Astrocyte (in vitro differentiated cells and primary cell): ENCODE measurements at regions not wholly inside any gene's neighbourhood (a gene's known extent, or its start where the extent isn't known, plus 50 kb on each side); places are given as distances from the start of the nearest gene placed in this dataset.
A peak's percentile ranks its signal among the peaks of the same experiment; 100 is the strongest.

Experiments used
- DNase-seq: peaks from one replicate; pipeline ENCODE4 v3.0.0-alpha.2; 2010; ENCODE audit warnings: low read depth
- FAIRE-seq: peaks from 2 replicates; lab custom pipeline; 2011; peaks lifted over from hg19 to GRCh38; lab: Jason Lieb, UNC
- H2AFZ ChIP-seq: 2 replicates; pipeline ENCODE4 v1.6.0; 2012; ENCODE audit warnings: low read depth, low read length, inconsistent platforms
- H3K27ac ChIP-seq: 2 replicates; pipeline ENCODE4 v1.5.1; 2011; ENCODE audit warnings: low read depth, low read length, inconsistent platforms
- H3K27me3 ChIP-seq: 2 replicates; pipeline ENCODE4 v1.6.0; 2011; ENCODE audit warnings: low read length, inconsistent platforms; ENCODE audit not compliant: insufficient read depth
- H3K36me3 ChIP-seq: 2 replicates; pipeline ENCODE4 v1.5.1; 2011; ENCODE audit warnings: low read length, inconsistent platforms; ENCODE audit not compliant: insufficient read depth
- H3K4me1 ChIP-seq: 2 replicates; pipeline ENCODE4 v1.5.1; 2011; ENCODE audit warnings: low read length, inconsistent platforms; ENCODE audit not compliant: insufficient read depth
- H3K4me2 ChIP-seq: 2 replicates; pipeline ENCODE4 v1.6.0; 2012; ENCODE audit warnings: low read length, inconsistent platforms
- H3K4me3 ChIP-seq: 2 replicates; pipeline ENCODE4 v1.5.1; 2011; ENCODE audit warnings: low read depth, mild to moderate bottlenecking, low read length, inconsistent platforms; ENCODE audit not compliant: insufficient read depth
- H3K79me2 ChIP-seq: 2 replicates; pipeline ENCODE4 v1.6.0; 2012; ENCODE audit warnings: mild to moderate bottlenecking, low read length, inconsistent platforms; ENCODE audit not compliant: insufficient read depth
- H3K9ac ChIP-seq: 2 replicates; pipeline ENCODE4 v1.6.0; 2012; ENCODE audit warnings: mild to moderate bottlenecking, low read length, inconsistent platforms
- H3K9me3 ChIP-seq: 2 replicates; pipeline ENCODE4 v1.5.1; 2012; ENCODE audit warnings: low read depth, mild to moderate bottlenecking, low read length, inconsistent platforms; ENCODE audit not compliant: insufficient read depth
- H4K20me1 ChIP-seq: 2 replicates; pipeline ENCODE4 v1.6.0; 2012; ENCODE audit warnings: low read length, inconsistent platforms; ENCODE audit not compliant: insufficient read depth
- H3K27ac Mint-ChIP-seq: one replicate; pipeline ENCODE4 v1.8.0; 2021; ENCODE audit warnings: mild to moderate bottlenecking, mixed read lengths; ENCODE audit not compliant: unreplicated experiment
- H3K27me3 Mint-ChIP-seq: one replicate; pipeline ENCODE4 v1.8.0; 2021; ENCODE audit warnings: low read depth, mixed read lengths; ENCODE audit not compliant: unreplicated experiment
- H3K36me3 Mint-ChIP-seq: one replicate; pipeline ENCODE4 v1.8.0; 2021; ENCODE audit warnings: low read depth, mixed read lengths; ENCODE audit not compliant: unreplicated experiment
- H3K4me1 Mint-ChIP-seq: one replicate; pipeline ENCODE4 v1.8.0; 2021; ENCODE audit warnings: low read depth, mixed read lengths; ENCODE audit not compliant: unreplicated experiment
- H3K4me3 Mint-ChIP-seq: one replicate; pipeline ENCODE4 v1.8.0; 2021; ENCODE audit warnings: mild to moderate bottlenecking, moderate library complexity, mixed read lengths; ENCODE audit not compliant: unreplicated experiment
- H3K9me3 Mint-ChIP-seq: one replicate; pipeline ENCODE4 v1.8.0; 2021; ENCODE audit warnings: mild to moderate bottlenecking, mixed read lengths; ENCODE audit not compliant: unreplicated experiment
- CTCF ChIP-seq: IDR thresholded peaks from 2 replicates; pipeline ENCODE4 v1.5.1; 2011; ENCODE audit warnings: low read depth, mild to moderate bottlenecking, inconsistent platforms, low read length, moderate library complexity; ENCODE audit not compliant: insufficient read depth
- EZH2 ChIP-seq: IDR thresholded peaks from 2 replicates; pipeline ENCODE4 v1.6.1; 2012; ENCODE audit warnings: mild to moderate bottlenecking, low read length, inconsistent platforms; ENCODE audit not compliant: insufficient read depth

- Histone ChIP-seq H3K4me1 (no peaks in the 10 kb centered on the region), H3K4me3 (no peak overlapping the region), H3K27me3 (no peaks in the 10 kb centered on the region), H3K27ac (no peak overlapping the region), H3K36me3 (no peaks in the 10 kb centered on the region), H3K9me3 (no peaks in the 10 kb centered on the region), H3K9ac (no peak overlapping the region), H4K20me1 (no peaks in the 10 kb centered on the region), H2AFZ (no peak overlapping the region), H3K4me2 (no peak overlapping the region), H3K79me2 (no peaks in the 10 kb centered on the region)
- Mint-ChIP-seq H3K36me3 (no peaks in the 10 kb centered on the region), H3K4me1 (peaks cover 20% of the 10 kb centered on the region), H3K9me3 (peaks cover 2% of the 10 kb centered on the region), H3K27ac (no peak overlapping the region), H3K27me3 (peaks cover 2% of the 10 kb centered on the region), H3K4me3 (no peak overlapping the region)
- DNase-seq (no peak), FAIRE-seq (no peak)
- TF ChIP-seq CTCF (no peak), EZH2 (no peak)
Observed at GRCh38 chr20:22789676-22790075, 205.3 kb upstream of the FOXA2 start.

GRCh38 chr20:22791396-22791795 lies 207.0 kb upstream of the FOXA2 start:
- DNase-seq = no peak
- Histone ChIP-seq H3K9me3 (no peaks in the 10 kb centered on the region), H3K4me3 (no peak overlapping the region), H3K9ac (no peak overlapping the region), H3K79me2 (no peaks in the 10 kb centered on the region), H3K36me3 (no peaks in the 10 kb centered on the region), H2AFZ (no peak overlapping the region), H3K4me2 (no peak overlapping the region), H3K4me1 (peaks cover 13% of the 10 kb centered on the region), H3K27me3 (no peaks in the 10 kb centered on the region), H3K27ac (no peak overlapping the region), H4K20me1 (no peaks in the 10 kb centered on the region)
- Mint-ChIP-seq H3K4me1 (peaks cover 37% of the 10 kb centered on the region), H3K9me3 (no peaks in the 10 kb centered on the region), H3K4me3 (no peak overlapping the region), H3K27ac (peak overlapping the region; percentile 59), H3K36me3 (no peaks in the 10 kb centered on the region), H3K27me3 (peaks cover 2% of the 10 kb centered on the region)
- no peak for FAIRE-seq
- no peak for TF ChIP-seq CTCF
- TF ChIP-seq EZH2 = no peak

GRCh38 chr20:22791877-22792525 lies 207.6 kb upstream of the FOXA2 start:
- FAIRE-seq = no peak
- Mint-ChIP-seq H3K36me3 (no peaks in the 10 kb centered on the region), H3K9me3 (no peaks in the 10 kb centered on the region)

More at GRCh38 chr20:22791877-22792525, 207.6 kb upstream of the FOXA2 start:
- Histone ChIP-seq H2AFZ (no peak overlapping the region), H3K27me3 (no peaks in the 10 kb centered on the region), H3K9me3 (no peaks in the 10 kb centered on the region), H3K36me3 (no peaks in the 10 kb centered on the region), H3K4me3 (no peak overlapping the region), H3K9ac (no peak overlapping the region), H3K4me1 (peaks cover 18% of the 10 kb centered on the region), H4K20me1 (no peaks in the 10 kb centered on the region), H3K79me2 (no peaks in the 10 kb centered on the region), H3K4me2 (no peak overlapping the region), H3K27ac (no peak overlapping the region)
- Mint-ChIP-seq H3K4me1 (peaks cover 42% of the 10 kb centered on the region), H3K27ac (no peak overlapping the region), H3K4me3 (no peak overlapping the region), H3K27me3 (peaks cover 2% of the 10 kb centered on the region)
- TF ChIP-seq CTCF = no peak
- no peak for TF ChIP-seq EZH2
- no peak for DNase-seq
